Stimulated activated CD8-positive, alpha-beta memory T cell treated with anti-CD3 and anti-CD28 coated beads, Interleukin-4, amount 100 ng/mL, for 24 hours (primary cell): ENCODE measurements at regions not wholly inside any gene's neighbourhood (a gene's known extent, or its start where the extent isn't known, plus 50 kb on each side); places are given as distances from the start of the nearest gene placed in this dataset.

Experiments used
- DNase-seq: peaks from one replicate; pipeline ENCODE4 v3.0.0-alpha.2; 2020; ENCODE audit warnings: low read depth

DNA sequence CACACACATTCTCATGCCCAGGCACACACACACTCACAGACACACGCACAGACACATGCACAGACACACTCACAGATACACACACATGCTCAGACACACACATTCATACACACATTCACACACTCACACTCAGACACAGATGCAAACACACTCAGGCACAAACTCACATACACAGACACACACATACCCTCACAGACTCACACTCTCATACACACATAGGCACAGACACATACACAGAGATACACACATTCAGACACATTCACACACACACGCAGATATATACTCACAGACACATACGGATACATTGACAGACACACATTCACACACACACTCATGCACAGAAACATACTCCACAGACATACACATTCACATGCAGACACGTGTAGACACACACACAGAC is 89.6 kb downstream of the RBFOX3 start:
- DNase-seq, result no peak

DNA sequence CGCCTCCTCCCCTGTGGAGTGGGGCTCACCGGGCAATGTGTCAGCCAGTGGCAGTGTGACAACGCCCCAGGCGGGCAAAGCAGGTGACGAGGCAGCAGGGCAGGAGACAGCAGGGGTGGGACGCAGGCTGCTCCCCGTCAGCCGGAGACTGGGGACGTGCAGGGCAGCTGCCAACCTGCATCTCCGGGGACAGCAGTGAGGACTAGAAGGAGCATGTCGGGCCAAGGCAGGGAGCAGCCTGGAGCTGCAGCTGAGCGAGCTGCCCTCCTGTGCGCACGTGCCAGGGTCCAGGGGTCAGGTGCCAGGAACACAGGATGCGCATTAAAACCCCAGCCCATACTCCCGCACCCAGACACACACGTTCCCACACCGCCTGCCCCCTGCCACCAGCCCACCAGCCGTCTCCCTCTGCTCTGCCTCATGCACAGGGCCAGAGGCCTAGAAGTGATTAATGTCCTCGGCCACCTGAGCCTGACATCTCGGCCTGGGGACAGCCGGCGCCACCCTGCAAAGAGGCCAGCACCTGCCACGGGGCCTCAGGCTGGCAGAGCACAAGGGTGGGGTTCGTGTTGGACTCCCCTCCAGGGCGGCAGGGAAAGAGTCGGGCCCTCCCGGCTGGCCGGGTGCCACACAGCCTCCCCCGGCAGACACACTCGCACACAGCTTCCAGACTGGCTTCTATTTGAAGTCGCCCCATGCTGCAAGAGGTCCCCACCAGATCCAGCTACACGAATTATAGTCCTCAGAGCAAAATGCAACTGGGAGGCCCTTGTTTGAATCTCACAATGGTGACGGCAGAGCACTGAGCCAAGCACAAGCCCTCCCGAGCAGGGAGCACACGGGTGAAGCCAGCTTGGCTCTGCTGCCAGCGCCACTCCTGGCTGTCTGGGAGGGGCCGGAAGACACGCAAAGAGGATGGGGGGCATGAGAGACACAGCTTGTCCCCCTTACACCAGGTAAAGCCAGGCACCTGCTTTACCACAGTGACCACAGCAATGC is 90.4 kb downstream of the RBFOX3 start:
- no peak for DNase-seq

GRCh38 chr17:79519601-79520000 is 91.2 kb downstream of the RBFOX3 start:
- no peak for DNase-seq

GRCh38 chr17:79518585-79519523 is 92.0 kb downstream of the RBFOX3 start:
- DNase-seq, result no peak

DNA sequence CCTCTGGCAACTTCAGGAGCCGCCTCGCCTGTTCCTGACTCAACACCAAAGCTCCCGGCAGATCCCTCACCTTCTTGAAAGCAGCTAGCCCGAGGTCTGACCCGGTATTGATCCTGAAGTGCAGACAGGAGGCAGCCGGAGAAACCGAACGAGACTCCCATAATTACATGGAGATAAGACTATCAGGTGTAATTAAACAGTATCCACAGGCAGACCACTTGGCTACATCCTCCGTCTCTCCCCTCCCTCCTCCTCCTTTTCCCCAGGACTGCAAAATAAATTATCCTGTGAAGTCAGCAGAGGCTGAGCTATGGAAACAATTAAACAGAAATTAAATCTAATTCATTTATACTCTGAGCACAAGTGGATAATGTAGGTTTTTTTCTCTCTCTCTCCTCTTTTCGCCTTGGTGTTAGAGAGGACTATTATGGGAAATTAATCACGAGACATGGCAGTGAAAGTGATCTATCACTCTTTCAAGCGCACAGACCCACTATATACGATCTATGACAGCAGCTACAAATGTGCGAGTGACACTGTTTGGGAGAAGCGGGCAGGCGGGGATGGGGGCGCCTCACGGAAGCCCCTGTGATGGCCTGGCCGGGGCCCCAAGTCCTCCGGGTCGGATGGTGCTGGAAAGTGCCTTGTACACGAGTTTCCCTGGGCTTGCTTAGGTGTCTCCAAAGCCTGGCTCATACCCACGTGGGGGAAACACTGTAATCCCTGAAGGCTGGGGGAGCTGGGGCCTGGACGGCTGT is 92.8 kb downstream of the RBFOX3 start:
- DNase-seq, result no peak

DNA sequence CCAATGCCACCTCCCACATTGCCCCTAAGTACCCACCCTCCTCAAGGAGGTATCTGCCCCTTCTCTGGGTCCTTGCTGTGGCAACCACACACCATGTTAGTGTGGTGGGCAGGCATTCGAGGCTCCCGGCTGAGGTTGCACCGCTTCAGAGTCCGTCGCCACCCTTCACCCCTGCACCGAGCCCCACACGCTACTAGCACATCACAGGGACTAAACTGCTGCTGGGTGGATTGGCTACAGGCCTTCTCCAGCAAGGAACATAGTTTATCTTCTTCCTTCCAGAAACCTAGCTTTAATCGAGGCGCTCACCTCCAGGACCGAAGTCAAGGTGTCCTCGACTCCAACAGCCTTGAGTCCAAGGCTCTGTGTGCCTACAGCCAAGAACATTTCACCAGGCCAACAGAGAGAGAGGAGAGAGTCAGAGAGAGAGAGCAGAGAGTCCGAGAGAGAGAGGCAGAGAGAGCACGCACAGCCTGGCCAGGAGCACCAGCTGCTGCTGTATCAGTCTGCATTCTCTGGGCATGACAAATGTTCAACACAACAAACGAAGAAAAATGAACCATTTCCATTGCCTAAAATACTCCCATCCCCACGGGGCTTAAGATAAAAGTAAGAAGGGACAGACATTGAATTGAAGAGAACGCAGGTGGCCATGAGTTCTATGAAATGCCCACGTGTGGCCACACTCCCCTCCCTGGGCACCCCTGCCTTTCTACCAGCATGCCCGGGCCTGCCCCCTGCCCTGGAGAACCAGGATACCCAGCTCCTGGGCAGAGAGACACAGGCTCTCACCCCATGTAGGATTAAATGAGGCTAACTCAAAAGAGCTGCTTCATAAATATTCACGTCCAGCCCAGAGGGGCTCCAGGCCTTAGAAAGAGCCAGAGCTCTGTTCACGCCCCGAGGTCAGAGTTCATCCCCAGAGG is 94.9 kb downstream of the RBFOX3 start:
- DNase-seq, result no peak

DNA sequence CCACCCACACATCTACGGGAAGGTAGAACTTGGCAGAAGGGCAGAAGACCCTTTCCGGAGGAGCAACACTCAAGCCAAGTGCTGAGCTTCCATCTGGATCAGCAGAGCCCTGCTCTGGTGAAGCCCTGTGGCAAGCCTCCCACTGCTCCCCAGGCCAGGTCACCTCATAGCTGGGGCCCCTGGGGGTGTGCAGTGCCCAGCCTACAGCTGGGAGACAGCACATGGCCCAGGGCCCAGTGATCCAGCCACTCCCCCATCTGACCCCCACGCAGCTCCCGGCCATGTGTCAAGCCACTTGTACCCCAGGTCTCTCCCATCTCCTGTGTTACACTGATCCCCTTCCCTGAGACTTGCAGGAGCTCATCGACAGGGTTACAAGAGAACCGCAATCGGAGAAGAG is 95.7 kb downstream of the RBFOX3 start:
- DNase-seq, result no peak

GRCh38 chr17:79513820-79514535 is 96.9 kb downstream of the RBFOX3 start:
- DNase-seq, result no peak

DNA sequence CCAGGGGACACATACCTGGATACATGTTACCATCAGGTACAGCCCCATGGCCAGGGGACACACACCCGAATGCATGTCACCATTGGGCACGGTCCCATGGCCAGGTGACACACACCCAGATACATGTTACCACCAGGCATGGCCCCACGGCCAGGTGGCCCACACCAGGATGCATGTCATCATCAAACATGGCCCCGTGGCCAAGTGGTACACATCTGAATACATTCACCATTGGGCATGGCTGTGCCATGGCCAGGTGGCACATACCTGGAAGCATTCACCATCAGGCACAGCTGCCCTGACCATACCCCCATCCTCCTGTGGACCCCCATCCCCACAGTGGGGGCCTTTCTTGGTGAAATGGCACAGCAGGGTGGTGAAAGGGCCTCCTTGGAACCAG is 97.6 kb downstream of the RBFOX3 start:
- no peak for DNase-seq

GRCh38 chr17:79511471-79511870 is 99.4 kb downstream of the RBFOX3 start:
- DNase-seq, result no peak

DNA sequence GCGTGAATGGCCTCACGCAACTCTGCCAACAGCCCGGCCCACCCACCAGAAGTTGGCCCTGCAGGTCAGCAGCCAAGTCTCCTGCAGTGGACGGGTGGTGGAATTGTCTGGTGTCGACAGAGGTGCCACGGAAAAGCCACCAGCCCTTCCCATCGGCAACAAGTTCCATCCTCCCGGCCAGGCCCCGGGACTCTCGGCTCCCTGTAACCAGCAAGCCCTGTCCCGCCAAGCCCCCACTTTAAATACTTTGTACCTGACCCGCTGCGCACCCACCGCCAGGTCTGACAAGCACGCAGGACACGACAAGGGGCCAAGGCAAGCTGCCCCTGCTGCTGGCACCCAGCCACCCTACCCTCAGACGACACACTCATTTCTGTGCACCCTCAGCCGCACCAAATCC is 100.8 kb downstream of the RBFOX3 start:
- no peak for DNase-seq

DNA sequence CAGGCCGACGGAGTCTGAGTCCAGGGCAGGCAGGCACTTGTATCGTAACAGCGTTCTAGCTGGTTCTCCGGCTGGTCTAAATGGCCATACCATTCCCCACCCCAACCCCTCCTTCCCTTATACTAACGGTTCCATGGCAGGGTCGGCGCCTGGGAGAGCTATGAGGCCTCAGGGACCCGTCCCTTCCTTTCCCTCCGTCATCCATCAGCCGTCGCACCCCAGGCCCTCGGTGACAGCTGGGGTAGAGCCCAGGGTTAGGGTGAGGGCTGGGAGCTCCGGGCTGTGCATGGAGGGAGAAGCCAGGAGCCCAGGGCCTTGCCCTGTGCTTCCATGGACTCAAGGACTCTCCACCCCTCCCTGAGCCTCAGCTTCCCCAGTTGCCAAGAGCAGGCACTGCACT is 101.4 kb downstream of the RBFOX3 start:
- no peak for DNase-seq

- no peak for DNase-seq
Observed at GRCh38 chr17:79509008-79509407, 101.8 kb downstream of the RBFOX3 start.

DNA sequence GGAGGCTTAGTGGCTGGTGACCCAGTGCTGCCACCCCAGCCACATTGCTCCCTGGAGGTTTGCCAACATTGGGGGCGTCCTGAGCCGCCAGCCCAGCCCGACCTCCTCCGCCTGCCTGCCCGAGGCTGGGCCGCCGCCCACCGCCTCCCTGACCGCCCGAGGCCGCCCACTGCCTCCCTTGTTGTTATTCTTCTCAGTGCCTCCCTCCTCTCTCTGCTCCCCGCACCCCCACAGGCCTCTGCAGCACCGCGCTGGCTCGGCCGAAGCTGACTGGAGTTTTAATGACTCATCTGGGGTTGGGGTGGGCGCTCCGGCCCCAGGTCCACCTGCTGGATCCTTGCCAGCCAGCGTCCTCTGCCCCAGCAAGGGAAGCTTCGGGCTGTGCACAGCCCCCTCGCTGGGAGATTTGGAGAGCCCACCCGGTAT is 102.5 kb downstream of the RBFOX3 start:
- DNase-seq, result no peak

- no peak for DNase-seq
Observed at GRCh38 chr17:79506955-79507354, 103.9 kb downstream of the RBFOX3 start.

DNA sequence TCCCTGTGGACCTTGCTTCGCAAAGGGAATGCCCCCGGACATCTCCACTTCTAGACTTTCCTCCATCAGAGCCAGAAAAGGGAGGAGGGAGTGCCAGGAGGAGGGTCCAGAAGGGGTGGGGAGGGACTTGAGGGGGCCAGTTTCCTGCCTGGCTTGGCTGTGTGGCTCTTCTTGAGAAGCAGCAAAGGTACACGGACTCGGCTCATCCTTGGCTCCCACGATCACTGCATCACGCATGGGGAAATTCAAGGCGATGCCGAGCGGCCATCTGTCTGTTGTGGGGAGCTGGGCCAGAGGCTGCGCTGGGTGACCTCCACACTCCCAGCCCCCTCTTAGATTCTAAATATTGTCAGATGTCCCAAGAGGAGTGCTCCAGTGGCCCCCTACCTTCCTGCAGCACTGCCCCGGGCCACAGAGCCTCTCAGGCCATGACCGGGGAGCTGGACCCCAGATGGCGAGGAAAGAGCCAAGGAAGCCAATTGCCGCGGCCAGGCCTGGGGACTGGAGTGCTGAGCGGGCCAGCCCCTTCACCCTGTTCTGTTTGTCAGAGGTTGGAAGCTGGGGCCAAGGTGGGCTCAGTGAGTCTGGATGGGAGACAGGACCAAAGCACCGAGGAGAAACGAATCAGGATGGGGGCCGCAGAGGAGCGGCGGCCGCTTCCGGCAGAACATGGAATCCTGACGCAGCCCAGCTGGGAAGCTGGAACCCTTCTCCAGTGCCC is 104.5 kb downstream of the RBFOX3 start:
- DNase-seq, result no peak

DNA sequence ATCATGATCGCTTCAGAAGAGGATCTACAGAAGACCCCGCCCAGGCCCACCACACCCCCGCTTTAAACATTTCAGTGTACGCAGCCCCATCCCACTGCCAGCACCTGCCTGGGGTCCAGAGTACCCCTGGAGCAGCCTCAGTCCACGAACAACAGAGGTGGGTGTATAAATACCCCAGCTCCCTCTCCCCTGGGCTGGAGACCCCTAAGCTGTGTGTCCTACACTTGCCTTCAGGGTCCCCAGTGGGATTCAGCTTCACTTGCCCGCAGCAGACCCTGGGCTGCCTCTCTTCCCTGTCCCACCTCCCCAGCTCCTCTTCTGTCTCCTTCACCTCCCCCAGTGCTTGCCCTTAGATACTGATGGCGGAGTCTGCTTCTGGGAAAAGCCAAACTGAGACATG is 105.7 kb downstream of the RBFOX3 start:
- DNase-seq, result no peak

DNA sequence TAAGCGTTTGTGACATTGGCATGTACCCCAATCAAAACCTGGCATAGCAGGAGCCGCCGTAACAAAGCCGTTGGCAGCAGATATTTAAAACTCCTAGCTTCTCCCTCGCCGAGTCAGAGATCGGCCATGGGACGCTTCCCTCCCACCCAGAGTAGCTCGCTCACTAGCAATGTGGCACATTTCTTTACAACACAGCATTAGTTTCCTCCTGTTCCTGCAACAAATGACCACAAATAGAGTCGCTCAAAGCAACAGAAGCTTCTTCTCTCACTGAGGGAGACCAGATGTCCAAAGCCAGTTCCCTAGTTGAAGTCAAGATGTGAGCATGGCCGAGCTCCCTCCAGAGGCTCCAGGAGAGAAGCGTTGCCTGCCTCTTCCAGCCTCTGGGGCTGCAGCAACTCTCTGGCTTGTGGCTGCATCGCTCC is 106.7 kb downstream of the RBFOX3 start:
- DNase-seq, result no peak

DNA sequence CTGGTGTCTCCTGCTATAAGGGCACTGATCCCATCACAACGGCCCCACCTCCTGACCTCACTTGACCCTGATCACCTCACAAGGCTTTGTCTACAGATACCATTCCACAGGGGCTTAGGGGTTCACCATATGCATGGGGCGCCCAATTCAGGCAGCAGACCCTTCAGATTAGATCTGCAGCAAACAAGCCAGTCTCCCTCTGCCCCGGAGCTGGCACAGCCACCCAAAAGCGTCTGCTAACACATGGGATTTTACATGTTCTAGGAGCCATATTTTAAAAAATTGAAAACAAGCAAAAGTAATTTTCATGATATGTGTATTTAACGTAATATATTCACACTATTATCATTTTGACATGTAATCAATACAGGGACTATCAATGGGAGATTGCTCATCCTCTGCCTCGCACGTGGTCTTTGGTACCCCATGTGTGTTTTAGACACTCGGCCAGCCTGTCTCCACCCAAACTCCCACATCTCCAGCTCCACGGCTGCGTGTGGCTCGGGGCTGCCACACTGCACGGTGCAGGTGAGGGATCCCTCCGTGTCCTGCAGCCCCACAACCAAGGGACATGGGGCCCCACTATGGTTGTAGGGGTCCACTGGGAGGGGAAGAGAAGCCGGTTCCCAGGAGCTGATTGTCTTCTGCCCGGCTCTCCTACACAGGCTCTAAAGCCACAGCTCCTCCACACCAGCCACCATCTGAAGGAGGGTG is 107.6 kb downstream of the RBFOX3 start:
- DNase-seq, result no peak
